ENCODE measurements at regions not wholly inside any gene's neighbourhood (a gene's known extent, or its start where the extent isn't known, plus 50 kb on each side); places are given as distances from the start of the nearest gene placed in this dataset.

GRCh38 chr15:97561529-97561928, 399.0 kb upstream of the ARRDC4 start:
- no peak for DNase-seq

- DNase-seq = no peak
Measured at GRCh38 chr15:97563516-97563915, 397.0 kb upstream of the ARRDC4 start.

- no peak for DNase-seq
Measured at GRCh38 chr15:97566961-97567360, 393.5 kb upstream of the ARRDC4 start.

- no peak for DNase-seq
Measured at GRCh38 chr15:97567411-97567810, 393.1 kb upstream of the ARRDC4 start.

- DNase-seq = no peak
Measured at GRCh38 chr15:97576929-97577645, 383.4 kb upstream of the ARRDC4 start.

- no peak for DNase-seq
Measured at GRCh38 chr15:97585408-97585807, 375.1 kb upstream of the ARRDC4 start.

GRCh38 chr15:97592778-97593177, 367.7 kb upstream of the ARRDC4 start:
- no peak for DNase-seq

GRCh38 chr15:97597801-97598200, 362.7 kb upstream of the ARRDC4 start:
- no peak for DNase-seq

- no peak for DNase-seq
Measured at GRCh38 chr15:97598353-97598798, 362.1 kb upstream of the ARRDC4 start.

GRCh38 chr15:97600190-97600589, 360.3 kb upstream of the ARRDC4 start:
- no peak for DNase-seq

- DNase-seq = no peak
Measured at GRCh38 chr15:97604677-97605076, 355.8 kb upstream of the ARRDC4 start.

GRCh38 chr15:97615114-97615513, 345.4 kb upstream of the ARRDC4 start:
- no peak for DNase-seq

GRCh38 chr15:97623091-97623661, 337.3 kb upstream of the ARRDC4 start:
- no peak for DNase-seq

- DNase-seq = no peak
Measured at GRCh38 chr15:97627634-97628033, 332.9 kb upstream of the ARRDC4 start.

GRCh38 chr15:97645758-97646157, 314.7 kb upstream of the ARRDC4 start:
- no peak for DNase-seq

- no peak for DNase-seq
Measured at GRCh38 chr15:97648728-97649127, 311.8 kb upstream of the ARRDC4 start.

GRCh38 chr15:97652041-97652440, 308.5 kb upstream of the ARRDC4 start:
- DNase-seq = no peak

- no peak for DNase-seq
Measured at GRCh38 chr15:97652700-97653167, 307.8 kb upstream of the ARRDC4 start.

- DNase-seq = no peak
Measured at GRCh38 chr15:97653896-97654295, 306.6 kb upstream of the ARRDC4 start.

- DNase-seq = no peak
Measured at GRCh38 chr15:97654481-97655076, 305.9 kb upstream of the ARRDC4 start.

GRCh38 chr15:97661796-97662195, 298.7 kb upstream of the ARRDC4 start:
- no peak for DNase-seq

- DNase-seq = no peak
Measured at GRCh38 chr15:97672586-97672985, 287.9 kb upstream of the ARRDC4 start.

GRCh38 chr15:97678656-97679055, 281.8 kb upstream of the ARRDC4 start:
- no peak for DNase-seq

GRCh38 chr15:97679106-97679688, 281.3 kb upstream of the ARRDC4 start:
- no peak for DNase-seq

All from stimulated activated CD8-positive, alpha-beta memory T cell treated with anti-CD3 and anti-CD28 coated beads, Interleukin-4, amount 100 ng/mL, for 48 hours (primary cell).